ENCODE measurements at regions not wholly inside any gene's neighbourhood (a gene's known extent, or its start where the extent isn't known, plus 50 kb on each side); places are given as distances from the start of the nearest gene placed in this dataset.

- no peak for TF ChIP-seq CTCF (IDR thresholded peaks at IDR 0.05)
- TF ChIP-seq POLR2A (IDR thresholded peaks at IDR 0.05) = no peak
Measured at GRCh38 chr5:153066281-153066680, 424.2 kb upstream of the GRIA1 start.
